Hepatocyte (in vitro differentiated cells): ENCODE measurements at regions not wholly inside any gene's neighbourhood (a gene's known extent, or its start where the extent isn't known, plus 50 kb on each side); places are given as distances from the start of the nearest gene placed in this dataset.

ENCODE experiments used
- DNase-seq: peaks from one replicate; pipeline ENCODE4 v3.0.0-alpha.2; 2016; ENCODE audit warnings: low spot score
- H2AFZ ChIP-seq: fragments of 200-600 bp; sonication (generic); 2 replicates; pipeline ENCODE4 v1.6.0; 2016; ENCODE audit warnings: antibody characterized with exemption, mild to moderate bottlenecking
- H3K27ac ChIP-seq: fragments of 200-600 bp; sonication (generic); 2 replicates; pipeline ENCODE4 v1.5.1; 2016; ENCODE audit warnings: mild to moderate bottlenecking
- H3K27me3 ChIP-seq: fragments of 200-600 bp; sonication (generic); 2 replicates; pipeline ENCODE4 v1.6.1; 2016
- H3K36me3 ChIP-seq: fragments of 200-600 bp; sonication (generic); replicated peaks from 2 replicates; pipeline ENCODE4 v1.5.1; 2016; ENCODE audit warnings: low read depth; ENCODE audit not compliant: insufficient read depth
- H3K4me1 ChIP-seq: fragments of 200-600 bp; sonication (generic); 2 replicates; pipeline ENCODE4 v1.5.1; 2016; ENCODE audit warnings: mild to moderate bottlenecking, moderate library complexity; ENCODE audit not compliant: insufficient read depth
- H3K4me2 ChIP-seq: fragments of 200-600 bp; sonication (generic); 2 replicates; pipeline ENCODE4 v1.6.0; 2016
- H3K4me3 ChIP-seq: fragments of 200-600 bp; sonication (generic); 2 replicates; pipeline ENCODE4 v1.5.1; 2016; ENCODE audit warnings: mild to moderate bottlenecking
- H3K79me2 ChIP-seq: fragments of 200-600 bp; sonication (generic); 2 replicates; pipeline ENCODE4 v1.6.0; 2017; ENCODE audit warnings: mild to moderate bottlenecking
- H3K9me2 ChIP-seq: fragments of 200-600 bp; sonication (generic); replicated peaks from 2 replicates; pipeline ENCODE4 v1.6.0; 2017; ENCODE audit warnings: mild to moderate bottlenecking; ENCODE audit not compliant: insufficient read depth
- H3K9me3 ChIP-seq: fragments of 200-600 bp; sonication (generic); 2 replicates; pipeline ENCODE4 v1.5.1; 2016; ENCODE audit warnings: low read depth, mild to moderate bottlenecking
- H4K20me1 ChIP-seq: fragments of 200-600 bp; sonication (generic); 2 replicates; pipeline ENCODE4 v1.6.0; 2016; ENCODE audit warnings: mild to moderate bottlenecking; ENCODE audit not compliant: insufficient read depth, poor library complexity, severe bottlenecking
- CTCF ChIP-seq: fragments of 200-600 bp; sonication (generic); IDR thresholded peaks from 2 replicates; pipeline ENCODE4 v1.5.1; 2016; ENCODE audit warnings: antibody characterized with exemption, mild to moderate bottlenecking; ENCODE audit not compliant: poor library complexity
- EZH2 ChIP-seq: fragments of 200-600 bp; sonication (generic); IDR thresholded peaks from 2 replicates; pipeline ENCODE4 v1.6.1; 2016; ENCODE audit warnings: antibody characterized with exemption, mild to moderate bottlenecking, borderline replicate concordance
- EZH2phosphoT487 ChIP-seq: fragments of 200-600 bp; sonication (generic); IDR thresholded peaks from one replicate; pipeline ENCODE4 v1.6.1; 2018; ENCODE audit warnings: antibody characterized with exemption, mild to moderate bottlenecking, low read depth, moderate library complexity; ENCODE audit not compliant: unreplicated experiment, severe bottlenecking
- WGBS: methylation state at CpG from one replicate; pipeline ENCODE4 v1.1.6; 2016; ENCODE audit warnings: low lambda C conversion rate; ENCODE audit errors: missing lambda C conversion rate; 5-methylcytosine and 5-hydroxymethylcytosine counted together

DNA sequence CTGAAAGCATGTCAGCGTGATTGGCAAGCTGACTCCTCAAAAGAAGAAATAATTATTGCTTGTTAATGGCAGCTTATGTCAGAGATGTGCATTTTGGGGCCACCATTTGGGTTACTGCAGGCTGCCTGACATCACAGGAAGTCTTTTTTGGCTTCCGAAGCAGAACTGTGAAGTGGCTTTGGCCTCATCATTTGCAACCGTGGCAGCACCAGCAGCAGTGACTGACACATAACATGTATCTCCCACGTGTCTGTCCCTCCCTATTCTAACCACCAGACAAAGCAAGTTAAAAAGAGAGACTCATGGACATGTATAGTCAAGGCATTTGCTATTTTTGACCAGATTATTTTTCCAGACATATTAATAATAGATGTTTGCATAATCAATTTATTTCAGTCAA, 488.7 kb upstream of the ACVR2A start:
- no peak overlapping the region for H2AFZ ChIP-seq
- H3K27ac ChIP-seq, result no peak overlapping the region
- H3K27me3 ChIP-seq, result no peaks in the 10 kb centered on the region
- no peaks in the 10 kb centered on the region for H3K9me2 ChIP-seq
- H3K79me2 ChIP-seq, result no peaks in the 10 kb centered on the region
- H3K4me2 ChIP-seq, result no peak overlapping the region
- H3K36me3 ChIP-seq, result no peaks in the 10 kb centered on the region
- H3K4me3 ChIP-seq, result no peak overlapping the region
- no peaks in the 10 kb centered on the region for H4K20me1 ChIP-seq
- H3K4me1 ChIP-seq, result no peaks in the 10 kb centered on the region
- 82% methylated on average over 4 of the region's 4 CpGs for WGBS
- no peaks in the 10 kb centered on the region for H3K9me3 ChIP-seq
- TF ChIP-seq EZH2, result no peak
- TF ChIP-seq CTCF, result no peak
- no peak for TF ChIP-seq EZH2phosphoT487
- no peak for DNase-seq

DNA sequence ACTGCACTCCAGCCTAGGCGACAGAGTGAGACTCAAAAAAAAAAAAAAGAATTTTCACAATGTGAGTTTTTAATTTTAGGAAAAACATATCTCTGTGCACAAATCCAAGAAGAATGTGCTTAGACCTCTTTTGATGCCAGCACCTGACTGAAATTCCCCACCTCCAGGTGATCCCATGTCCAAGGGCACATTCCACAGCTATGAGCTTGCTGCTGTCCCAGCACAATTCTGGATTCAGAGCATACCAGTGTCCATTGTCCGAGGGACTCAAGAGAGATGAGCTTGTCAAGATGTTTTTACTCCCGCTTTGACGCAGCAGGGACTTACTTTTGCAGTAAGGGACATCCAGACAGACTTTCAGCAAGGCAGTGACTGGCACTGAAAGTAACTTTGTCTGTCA, 489.1 kb upstream of the ACVR2A start:
- TF ChIP-seq EZH2 (no peak), CTCF (no peak), EZH2phosphoT487 (no peak)
- WGBS, result 77% methylated on average over 4 of the region's 4 CpGs
- Histone ChIP-seq H3K9me3 (no peaks in the 10 kb centered on the region), H3K4me1 (no peaks in the 10 kb centered on the region), H2AFZ (no peak overlapping the region), H3K4me3 (no peak overlapping the region), H3K4me2 (no peak overlapping the region), H3K36me3 (no peaks in the 10 kb centered on the region), H3K27ac (no peak overlapping the region), H4K20me1 (no peaks in the 10 kb centered on the region), H3K79me2 (no peaks in the 10 kb centered on the region), H3K9me2 (no peaks in the 10 kb centered on the region), H3K27me3 (no peaks in the 10 kb centered on the region)
- no peak for DNase-seq

- Histone ChIP-seq H3K9me2 (no peaks in the 10 kb centered on the region), H2AFZ (no peak overlapping the region), H4K20me1 (no peaks in the 10 kb centered on the region), H3K4me2 (no peak overlapping the region), H3K27ac (no peak overlapping the region), H3K79me2 (no peaks in the 10 kb centered on the region), H3K9me3 (no peaks in the 10 kb centered on the region), H3K4me3 (no peak overlapping the region), H3K4me1 (no peaks in the 10 kb centered on the region), H3K27me3 (no peaks in the 10 kb centered on the region), H3K36me3 (no peaks in the 10 kb centered on the region)
- no peak for DNase-seq
- TF ChIP-seq EZH2, result no peak
- TF ChIP-seq EZH2phosphoT487, result no peak
- TF ChIP-seq CTCF, result no peak
Measured at GRCh38 chr2:147353072-147353381, 491.8 kb upstream of the ACVR2A start.

DNA sequence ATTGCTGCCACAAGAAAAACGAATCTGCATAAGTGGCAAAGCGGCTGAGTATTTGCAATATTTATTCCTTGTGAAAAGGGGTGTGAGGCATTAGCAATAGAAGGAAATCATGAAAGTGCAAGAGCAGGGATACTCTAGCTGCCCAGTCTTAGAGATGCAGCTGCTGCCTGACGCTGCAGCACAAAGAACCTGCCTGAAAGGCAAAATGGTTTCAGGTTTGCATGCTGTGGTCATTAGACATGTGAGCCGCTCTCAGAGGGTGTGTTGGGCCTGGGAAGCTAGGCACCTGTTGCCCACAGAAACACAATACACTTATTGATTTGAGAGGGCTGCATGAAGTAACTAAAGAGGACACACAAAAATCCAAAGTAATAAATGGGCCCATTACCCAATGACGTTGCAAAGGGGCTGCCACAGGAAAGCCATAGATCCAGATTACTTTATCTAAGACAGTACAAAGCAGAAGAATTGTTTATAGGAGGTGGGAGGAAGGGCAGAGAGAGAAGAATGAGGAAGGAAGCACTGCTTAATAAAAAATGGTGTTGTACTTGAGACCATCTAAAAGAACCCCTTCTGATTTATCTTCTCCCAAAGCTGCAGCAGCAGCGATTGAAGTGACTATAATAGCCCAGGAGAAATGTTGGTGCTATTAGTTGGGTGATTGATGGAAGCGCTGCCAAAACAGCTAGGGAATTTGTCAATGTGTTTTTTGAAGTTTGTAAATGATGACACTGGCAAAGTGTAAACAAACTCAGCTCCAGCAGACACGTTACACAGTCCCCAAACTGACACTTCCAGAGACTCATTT, 492.4 kb upstream of the ACVR2A start:
- no peak overlapping the region for H3K4me3 ChIP-seq
- no peak overlapping the region for H3K27ac ChIP-seq
- TF ChIP-seq EZH2phosphoT487 (no peak), EZH2 (no peak), CTCF (no peak)
- DNase-seq, result no peak
- no peak overlapping the region for H3K4me2 ChIP-seq
- no peaks in the 10 kb centered on the region for H3K36me3 ChIP-seq
- WGBS, result 72% methylated on average over 8 of the region's 8 CpGs
- H3K27me3 ChIP-seq, result no peaks in the 10 kb centered on the region
- no peaks in the 10 kb centered on the region for H3K4me1 ChIP-seq
- no peaks in the 10 kb centered on the region for H3K9me3 ChIP-seq
- no peaks in the 10 kb centered on the region for H4K20me1 ChIP-seq
- H3K9me2 ChIP-seq, result no peaks in the 10 kb centered on the region
- no peaks in the 10 kb centered on the region for H3K79me2 ChIP-seq
- H2AFZ ChIP-seq, result no peak overlapping the region
